K562 (cell line): ENCODE measurements at regions not wholly inside any gene's neighbourhood (a gene's known extent, or its start where the extent isn't known, plus 50 kb on each side); places are given as distances from the start of the nearest gene placed in this dataset.

Source experiments
- ATAC-seq: fragments of 200-7000 bp; cut with Tn5 transposase; 3 replicates; pipeline ENCODE4 v1.9.1; 2020; ENCODE audit warnings: moderate library complexity
- BruUV-seq: library from RNA; stranded (reverse); fragments of 400-500 nt; replicated peaks from 2 replicates; lab custom pipeline; 2021; lab: Mats Ljungman, UMichigan
- CTCF ChIA-PET: fragments of 300-600 bp; formaldehyde crosslinking; extraction: SDS; loops from one replicate; lab custom pipeline; 2021; ENCODE audit warnings: low intra/inter-chr PET ratio; lab: Yijun Ruan, JAX
- POLR2A ChIA-PET: fragments of 300-600, 350-650 bp; sonication (Branson Sonifier 250); formaldehyde crosslinking; extraction: SDS; loops from one replicate; lab custom pipeline; 2021; ENCODE audit warnings: antibody characterized with exemption, inconsistent platforms; lab: Yijun Ruan, JAX
- DNase-seq, 4 experiments: peaks; one replicate each; pipeline versions ENCODE4 v3.0.0 to v3.0.0-alpha.2; 2011 to 2018; ENCODE audit warnings: low spot score in 3 of 4, mixed read lengths in 3 of 4; ENCODE audit errors: extremely low read depth in 1 of 4
- FAIRE-seq: peaks from 2 replicates; lab custom pipeline; 2011; peaks lifted over from hg19 to GRCh38; lab: Jason Lieb, UNC
- H2AFZ ChIP-seq: 2 replicates; pipeline ENCODE4 v1.6.0; 2011; ENCODE audit warnings: low read depth, low read length, control low read depth, inconsistent platforms
- H3K27ac ChIP-seq: fragments of 200-600 bp; 3 replicates; pipeline ENCODE4 v1.8.0; 2011; ENCODE audit warnings: low read depth, mild to moderate bottlenecking, control low read depth, inconsistent platforms, low read length, moderate library complexity, mixed read lengths; ENCODE audit errors: extremely low read depth
- H3K27me3 ChIP-seq, 2 experiments: fragments of 300-600 bp in 1 of 2; 2 replicates in 1 of 2; 3 replicates in 1 of 2; pipeline versions ENCODE4 v1.6.0 to v1.8.0; 2011; ENCODE audit warnings: inconsistent platforms in 2 of 2, low read length in 2 of 2, mild to moderate bottlenecking in 1 of 2, mixed read lengths in 1 of 2, moderate library complexity in 1 of 2; ENCODE audit not compliant: control insufficient read depth in 2 of 2, insufficient read depth in 2 of 2
- H3K36me3 ChIP-seq: fragments of 300-600 bp; 3 replicates; pipeline ENCODE4 v1.8.0; 2011; ENCODE audit warnings: mild to moderate bottlenecking, low read length, inconsistent platforms; ENCODE audit not compliant: control insufficient read depth, insufficient read depth
- H3K4me1 ChIP-seq, 2 experiments: fragments of 200-600 bp in 1 of 2; replicated peaks in 1 of 2; 2 replicates in 1 of 2; 3 replicates in 1 of 2; pipeline versions ENCODE4 v1.5.1 to v1.8.0; 2011; ENCODE audit warnings: inconsistent platforms in 2 of 2, low read length in 2 of 2, mild to moderate bottlenecking in 1 of 2, mixed read lengths in 1 of 2, moderate library complexity in 1 of 2; ENCODE audit not compliant: control insufficient read depth in 2 of 2, insufficient read depth in 2 of 2
- H3K4me2 ChIP-seq: 2 replicates; pipeline ENCODE4 v1.6.1; 2011; ENCODE audit warnings: low read length, control low read depth, inconsistent platforms, mixed read lengths; ENCODE audit not compliant: insufficient read depth
- H3K4me3 ChIP-seq: fragments of 200-600 bp; sonication (generic), shearing (Covaris generic); 2 replicates; pipeline ENCODE4 v1.5.1; 2016; ENCODE audit warnings: control low read depth, inconsistent platforms
- H3K79me2 ChIP-seq: fragments of 200-600 bp; 3 replicates; pipeline ENCODE4 v1.8.0; 2011; ENCODE audit warnings: low read length, inconsistent platforms; ENCODE audit not compliant: control insufficient read depth, insufficient read depth
- H3K9ac ChIP-seq, 2 experiments: 2 replicates each; pipeline versions ENCODE4 v1.6.0 to v1.6.1; 2011; ENCODE audit warnings: low read depth in 2 of 2, low read length in 2 of 2, control low read depth in 1 of 2, inconsistent platforms in 1 of 2, mild to moderate bottlenecking in 1 of 2, mixed read lengths in 1 of 2; ENCODE audit not compliant: insufficient read depth in 1 of 2
- H3K9me1 ChIP-seq: one replicate; pipeline ENCODE4 v1.6.0; 2011; ENCODE audit warnings: inconsistent platforms, mild to moderate bottlenecking, low read length, moderate library complexity; ENCODE audit not compliant: control insufficient read depth, insufficient read depth
- H3K9me3 ChIP-seq: replicated peaks from 2 replicates; pipeline ENCODE4 v1.5.1; 2011; ENCODE audit warnings: low read depth, low read length, inconsistent platforms; ENCODE audit not compliant: control insufficient read depth, insufficient read depth
- H4K20me1 ChIP-seq: replicated peaks from 2 replicates; pipeline ENCODE4 v1.6.1; 2011; ENCODE audit warnings: low read length, inconsistent platforms, mixed read lengths; ENCODE audit not compliant: control insufficient read depth, insufficient read depth
- PHF21A ChIP-seq: fragments of 450-650 bp; IDR thresholded peaks from 2 replicates; pipeline ENCODE4 v1.6.1; 2017; ENCODE audit warnings: low read depth, borderline replicate concordance
- SIN3B ChIP-seq: fragments of 450-650 bp; IDR thresholded peaks from 2 replicates; pipeline ENCODE4 v1.6.1; 2017; ENCODE audit warnings: low read depth, mild to moderate bottlenecking, moderate library complexity
- ZNF766 ChIP-seq: fragments of 200-800 bp; sonication (Bioruptor generic); conservative IDR thresholded peaks from 2 replicates; pipeline ENCODE4 v1.6.1; 2016; ENCODE audit warnings: missing genetic modification characterization, missing compliant biosample characterization
- WGBS: fragments of 100-300 bp; shearing (Covaris generic); methylation state at CpG from one replicate; pipeline ENCODE4 v1.1.6; 2016; ENCODE audit warnings: low coverage, mixed read lengths; ENCODE audit not compliant: insufficient coverage; ENCODE audit errors: missing lambda C conversion rate; 5-methylcytosine and 5-hydroxymethylcytosine counted together
- in situ Hi-C: fragments of 300-500 bp; cut with MboI; formaldehyde crosslinking; loops from 4 replicates; pipeline ENCODE4 v1.15.0; 2018; ENCODE audit warnings: inconsistent platforms, mixed read lengths
- intact Hi-C: fragments of 100-400 bp; cut with micrococcal nuclease; formaldehyde crosslinking; loops from 2 replicates; pipeline ENCODE4 v1.14.2; 2022

GRCh38 chr13:61654481-61654880 is 238.8 kb upstream of the PCDH20 start:
- WGBS: 6% methylated on average over 2 of the region's 2 CpGs
- POLR2A ChIA-PET: no interaction called here
- CTCF ChIA-PET: no interaction called here

GRCh38 chr13:61648547-61648946 is 232.9 kb upstream of the PCDH20 start:
- Histone ChIP-seq H3K9me1 (no peaks in the 10 kb centered on the region), H3K27me3 (no peaks in the 10 kb centered on the region), H3K4me2 (no peak overlapping the region), H3K27ac (no peak overlapping the region), H3K36me3 (no peaks in the 10 kb centered on the region), H3K4me3 (no peak overlapping the region), H3K4me1 (no peaks in the 10 kb centered on the region), H3K9me3 (no peaks in the 10 kb centered on the region), H4K20me1 (no peaks in the 10 kb centered on the region), H2AFZ (no peak overlapping the region), H3K9ac (no peak overlapping the region)
- DNase-seq: no peak
- no peak for ATAC-seq
- intact Hi-C loops (no loop called here), in situ Hi-C loops (no loop called here)
- CTCF ChIA-PET: no interaction called here
- FAIRE-seq: no peak
- BruUV-seq: no TSS peak
- no peak for TF ChIP-seq PHF21A
- TF ChIP-seq, all 486 proteins: peak for 0
- POLR2A ChIA-PET: no interaction called here
- WGBS: 0% methylated on average over 2 of the region's 2 CpGs
- no peaks in the 10 kb centered on the region for H3K79me2 ChIP-seq

More at GRCh38 chr13:61654481-61654880, 238.8 kb upstream of the PCDH20 start:
- no peak overlapping the region for H3K4me2 ChIP-seq
- H3K36me3 ChIP-seq: no peaks in the 10 kb centered on the region
- in situ Hi-C loops (no loop called here), intact Hi-C loops (no loop called here)
- no peaks in the 10 kb centered on the region for H3K9me3 ChIP-seq
- TF ChIP-seq SIN3B (no peak), ZNF766 (CRISPR knock-in tag) (no peak)
- DNase-seq (no peak), ATAC-seq (no peak), FAIRE-seq (no peak)
- H2AFZ ChIP-seq: no peak overlapping the region
- H3K4me3 ChIP-seq: no peak overlapping the region
- no peak overlapping the region for H3K27ac ChIP-seq
- no peaks in the 10 kb centered on the region for H3K79me2 ChIP-seq
- H3K4me1 ChIP-seq: no peaks in the 10 kb centered on the region
- no peaks in the 10 kb centered on the region for H4K20me1 ChIP-seq
- H3K9me1 ChIP-seq: no peaks in the 10 kb centered on the region
- no peaks in the 10 kb centered on the region for H3K27me3 ChIP-seq
- H3K9ac ChIP-seq: no peak overlapping the region
- BruUV-seq: no TSS peak
